Heart left ventricle (tissue), 16 donors: ENCODE measurements at regions not wholly inside any gene's neighbourhood (a gene's known extent, or its start where the extent isn't known, plus 50 kb on each side); places are given as distances from the start of the nearest gene placed in this dataset.

Experiments
- ATAC-seq, 4 donors: fragments of 200-7000 bp; cut with Tn5 transposase; one replicate each; pipeline ENCODE4 v1.9.1; 2020 to 2022; ENCODE audit warnings: moderate library complexity in 4 of 4, mild to moderate bottlenecking in 3 of 4, moderate number of reproducible peaks in 1 of 4
- DNase-seq, 5 donors: peaks; one replicate each; pipeline ENCODE4 v3.0.0-alpha.2; 2020
- H3K27ac ChIP-seq, 12 donors: fragments of 200-600 bp; sonication (generic) in 4 of 12; one replicate each; pipeline versions ENCODE4 v1.5.0 to v1.8.0; 2016 to 2022; ENCODE audit warnings: mild to moderate bottlenecking in 2 of 12
- H3K27me3 ChIP-seq, 9 donors: fragments of 200-600 bp; sonication (generic) in 2 of 9; one replicate each; pipeline versions ENCODE4 v1.5.1 to v1.8.0; 2016 to 2022; ENCODE audit warnings: mild to moderate bottlenecking in 3 of 9
- H3K36me3 ChIP-seq, 9 donors: fragments of 200-600 bp; sonication (generic) in 2 of 9; one replicate each; pipeline versions ENCODE4 v1.5.0 to v1.8.0; 2018 to 2022; ENCODE audit warnings: mild to moderate bottlenecking in 2 of 9
- H3K4me1 ChIP-seq, 12 donors: fragments of 200-600 bp; sonication (generic) in 4 of 12; one replicate each; pipeline versions ENCODE4 v1.5.0 to v1.8.0; 2016 to 2022; ENCODE audit warnings: mild to moderate bottlenecking in 3 of 12
- H3K4me3 ChIP-seq, 12 donors: fragments of 200-600 bp; sonication (generic) in 4 of 12; one replicate each; pipeline versions ENCODE4 v1.5.0 to v1.8.0; 2017 to 2022; ENCODE audit warnings: mild to moderate bottlenecking in 9 of 12, moderate library complexity in 4 of 12
- H3K9me3 ChIP-seq, 12 donors: fragments of 200-600 bp; sonication (generic) in 4 of 12; one replicate each; pipeline versions ENCODE4 v1.5.0 to v1.8.0; 2016 to 2022; ENCODE audit warnings: mild to moderate bottlenecking in 1 of 12
- CTCF ChIP-seq, 12 donors: fragments of 200-600 bp; sonication (generic) in 4 of 12; IDR thresholded peaks; one replicate each; pipeline versions ENCODE4 v1.5.0 to v1.8.0; 2018 to 2022; ENCODE audit warnings: antibody characterized with exemption in 12 of 12, mild to moderate bottlenecking in 5 of 12
- POLR2A ChIP-seq, 2 donors: fragments of 450-650 bp; IDR thresholded peaks; one replicate each; pipeline ENCODE4 v1.6.1; 2017; ENCODE audit warnings: antibody characterized with exemption in 2 of 2, mild to moderate bottlenecking in 2 of 2, moderate library complexity in 2 of 2
- WGBS, 4 donors: extraction: QIAGEN DNeasy Blood & Tissue Kit in 2 of 4; methylation state at CpG; one replicate each; pipeline versions ENCODE4 v1.1.5 to v1.1.7; 2013 to 2018; 5-methylcytosine and 5-hydroxymethylcytosine counted together
- intact Hi-C, 10 donors: fragments of 100-400 bp; cut with DNase I; formaldehyde crosslinking; loops; one replicate each; pipeline versions ENCODE4 v1.11.1 to v1.14.2; 2022
- donor health status: ischemic (EF 13 %, LVEDD 7.1; RV severe dilation, severe dysfunction).
- donor health status: healthy with polysubstance abuse.
- donor health status: DM: no; HTN: yes; CAD: no.
- donor health status: DM: no; HTN: no; CAD: no.
- donor health status: ischemic (EF 25% LVEDD 6.9; RV normal size, moderate dysfunction).
- donor health status: ischemic (EF 25% LVEDD 5.7; RV mildly dilated, moderate dysfunction).
- donor health status: healthy.
- donor health status: DM: yes; HTN: yes; CAD: no.
- donor health status: ischemic (EF 35%, LVEDD 5.7; RV mildly dilated, moderate dysfunction).
- donor health status: nonischemic (EF 11% LVEDD 7.7; RV severe dilation, severe dysfunction).
- donor health status: DM: yes; HTN: yes; CAD: no.
- donor health status: PGD.
- donor health status: ischemic (EF 29% LVEDD 5.4; RV normal size, mild dysfunction).
- donor health status: nonischemic (EF 23%, LVEDD 6.1; RV moderate dilation, normal function).

- no peak for TF ChIP-seq POLR2A (IDR thresholded peaks at IDR 0.05)
- TF ChIP-seq CTCF (IDR thresholded peaks at IDR 0.05): no peak
- intact Hi-C loops: no loop called here
- no peak overlapping the region for H3K4me3 ChIP-seq
- no peak for ATAC-seq
- no peaks in the 10 kb centered on the region for H3K9me3 ChIP-seq
- H3K4me1 ChIP-seq: peaks cover 0 to 12% (median 0%) of the 10 kb centered on the region in 12 donors
- DNase-seq: no peak
- no peaks in the 10 kb centered on the region for H3K36me3 ChIP-seq
- no peak overlapping the region for H3K27ac ChIP-seq
- 72 to 79% (median 76%) methylated on average over 2 of the region's 2 CpGs for WGBS, 4 donors
- peaks cover 10 to 85% (median 40%) of the 10 kb centered on the region in 9 donors for H3K27me3 ChIP-seq
Measured at GRCh38 chr14:97408503-97408902, 611.3 kb downstream of the VRK1 start.

GRCh38 chr14:97408937-97409815 lies 612.0 kb downstream of the VRK1 start:
- WGBS, 4 donors: 73 to 74% (median 74%) methylated on average over 21 of the region's 21 CpGs
- Histone ChIP-seq H3K27ac (no peak overlapping the region), H3K36me3 (no peaks in the 10 kb centered on the region), H3K4me3 (no peak overlapping the region), H3K27me3 (peaks cover 17 to 89% (median 47%) of the 10 kb centered on the region in 9 donors), H3K9me3 (no peaks in the 10 kb centered on the region), H3K4me1 (peaks cover 0 to 15% (median 0%) of the 10 kb centered on the region in 12 donors)
- DNase-seq (no peak), ATAC-seq (no peak)
- intact Hi-C loops: no loop called here
- TF ChIP-seq POLR2A (IDR thresholded peaks at IDR 0.05) (no peak), CTCF (IDR thresholded peaks at IDR 0.05) (no peak)

DNA sequence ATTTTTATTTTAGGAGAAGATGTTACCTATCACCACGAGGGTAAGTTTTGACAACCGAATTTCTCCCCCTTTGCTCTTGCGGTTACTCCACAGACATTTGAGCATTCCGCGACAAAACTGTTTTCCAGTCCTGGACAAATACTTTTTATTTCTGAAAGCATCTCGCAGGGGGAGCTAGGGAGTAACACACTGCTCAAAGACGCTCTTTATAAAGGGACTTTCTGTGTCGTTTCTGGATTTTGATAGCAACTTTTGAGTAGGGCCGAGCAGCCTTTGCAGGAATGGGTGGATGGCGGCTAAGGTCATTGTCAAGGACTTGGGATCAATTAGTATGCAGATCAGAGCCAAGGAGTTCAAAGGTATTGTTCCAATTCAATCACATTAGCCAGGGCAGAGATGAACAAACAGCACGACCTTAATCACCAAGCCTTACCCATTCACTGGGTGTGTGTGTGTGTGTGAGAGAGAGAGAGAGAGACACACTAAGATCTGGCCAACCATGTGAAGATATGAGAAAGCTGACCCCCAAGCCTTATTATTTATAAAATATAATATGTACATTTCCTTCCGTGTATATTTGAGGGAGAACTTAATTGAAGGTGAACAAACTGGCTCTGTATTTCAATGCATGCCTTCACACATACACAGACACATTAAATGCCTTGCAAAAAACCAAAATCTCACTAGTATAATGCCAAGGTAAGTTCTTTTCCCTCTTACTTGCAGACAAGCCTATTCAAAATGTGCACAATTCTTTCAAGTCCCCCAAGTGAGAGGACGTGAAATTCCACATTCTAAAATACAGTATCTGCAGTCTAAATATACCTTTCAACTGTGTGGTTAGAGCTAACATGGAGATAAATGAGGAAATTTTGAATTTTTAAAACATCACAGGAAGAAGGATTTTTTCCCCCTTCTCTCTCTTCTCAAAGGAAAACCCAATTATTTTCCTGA lies 613.8 kb downstream of the VRK1 start:
- no peak for DNase-seq
- WGBS, 4 donors: 22 to 30% (median 25%) methylated on average over 13 of the region's 13 CpGs
- ATAC-seq: no peak
- H3K9me3 ChIP-seq: no peaks in the 10 kb centered on the region
- TF ChIP-seq POLR2A (IDR thresholded peaks at IDR 0.05): no peak
- TF ChIP-seq CTCF (IDR thresholded peaks at IDR 0.05): no peak
- H3K27ac ChIP-seq: no peak overlapping the region
- H3K27me3 ChIP-seq: peaks cover 28 to 95% (median 63%) of the 10 kb centered on the region in 9 donors
- peaks cover 0 to 15% (median 0%) of the 10 kb centered on the region in 12 donors for H3K4me1 ChIP-seq
- H3K36me3 ChIP-seq: no peaks in the 10 kb centered on the region
- intact Hi-C loops: no loop called here
- no peak overlapping the region for H3K4me3 ChIP-seq
